NCI-H1436 (cell line): ENCODE measurements at regions not wholly inside any gene's neighbourhood (a gene's known extent, or its start where the extent isn't known, plus 50 kb on each side); places are given as distances from the start of the nearest gene placed in this dataset.

ENCODE experiments used
- DNase-seq: peaks from one replicate; lab custom pipeline; 2025; lab: John Stamatoyannopoulos, UW

GRCh38 chr4:175127314-175127713 lies 209.2 kb downstream of the ADAM29 start:
- DNase-seq, result no peak

GRCh38 chr4:175129797-175130196 lies 211.6 kb downstream of the ADAM29 start:
- DNase-seq, result no peak

GRCh38 chr4:175139205-175139604 lies 221.0 kb downstream of the ADAM29 start:
- DNase-seq, result no peak

GRCh38 chr4:175143116-175143515 lies 225.0 kb downstream of the ADAM29 start:
- DNase-seq, result no peak

GRCh38 chr4:175146799-175147198 lies 228.6 kb downstream of the ADAM29 start:
- no peak for DNase-seq

GRCh38 chr4:175147233-175147632 lies 229.1 kb downstream of the ADAM29 start:
- DNase-seq, result no peak

GRCh38 chr4:175166020-175166419 lies 247.9 kb downstream of the ADAM29 start:
- no peak for DNase-seq

- no peak for DNase-seq
These were observed 258.6 kb downstream of the ADAM29 start for GRCh38 chr4:175176710-175177109.

GRCh38 chr4:175190654-175191053 lies 272.5 kb downstream of the ADAM29 start:
- no peak for DNase-seq

GRCh38 chr4:175198056-175198455 lies 279.9 kb downstream of the ADAM29 start:
- DNase-seq, result no peak

- DNase-seq, result no peak
These were observed 297.1 kb downstream of the ADAM29 start for GRCh38 chr4:175215208-175215607.

GRCh38 chr4:175215657-175216056 lies 297.5 kb downstream of the ADAM29 start:
- no peak for DNase-seq

GRCh38 chr4:175229154-175229553 lies 311.0 kb downstream of the ADAM29 start:
- no peak for DNase-seq

GRCh38 chr4:175234162-175234561 lies 316.0 kb downstream of the ADAM29 start:
- no peak for DNase-seq

- DNase-seq, result no peak
These were observed 320.8 kb downstream of the ADAM29 start for GRCh38 chr4:175238827-175239517.

GRCh38 chr4:175246941-175247340 lies 328.8 kb downstream of the ADAM29 start:
- DNase-seq, result no peak

- no peak for DNase-seq
These were observed 334.5 kb downstream of the ADAM29 start for GRCh38 chr4:175252642-175253041.

GRCh38 chr4:175253184-175253902 lies 335.2 kb downstream of the ADAM29 start:
- DNase-seq, result no peak

- DNase-seq, result no peak
These were observed 345.4 kb downstream of the ADAM29 start for GRCh38 chr4:175263537-175263936.

- no peak for DNase-seq
These were observed 353.0 kb downstream of the ADAM29 start for GRCh38 chr4:175271010-175271630.

GRCh38 chr4:175273995-175274753 lies 356.0 kb downstream of the ADAM29 start:
- DNase-seq, result no peak

- DNase-seq, result peak; percentile 25
These were observed 359.7 kb downstream of the ADAM29 start for GRCh38 chr4:175277816-175278215.
